Central memory CD8-positive, alpha-beta T cell (primary cell): ENCODE measurements at regions not wholly inside any gene's neighbourhood (a gene's known extent, or its start where the extent isn't known, plus 50 kb on each side); places are given as distances from the start of the nearest gene placed in this dataset.

Source experiments
- ATAC-seq: fragments of 150-1000 bp; cut with Tn5 transposase; replicated peaks from 2 replicates; pipeline ENCODE4 v1.10.0; 2022; ENCODE audit warnings: mild to moderate bottlenecking, moderate FRiP score, moderate number of reproducible peaks; ENCODE audit not compliant: poor library complexity, severe bottlenecking; ENCODE audit errors: extremely low read depth
- DNase-seq, 2 donors: peaks; one replicate each; pipeline ENCODE4 v3.0.0; 2021; ENCODE audit warnings: low spot score in 2 of 2
- H3K27ac Mint-ChIP-seq: one replicate; pipeline ENCODE4 v1.8.0; 2022; ENCODE audit warnings: low read depth, mild to moderate bottlenecking, moderate library complexity, mixed read lengths
- H3K27me3 Mint-ChIP-seq: one replicate; pipeline ENCODE4 v1.8.0; 2022; ENCODE audit warnings: mixed read lengths
- H3K36me3 Mint-ChIP-seq: one replicate; pipeline ENCODE4 v1.8.0; 2022; ENCODE audit warnings: mild to moderate bottlenecking, moderate library complexity, mixed read lengths; ENCODE audit not compliant: insufficient read depth
- H3K4me1 Mint-ChIP-seq: one replicate; pipeline ENCODE4 v1.8.0; 2022; ENCODE audit warnings: mixed read lengths
- H3K4me3 Mint-ChIP-seq: one replicate; pipeline ENCODE4 v1.8.0; 2022; ENCODE audit warnings: mild to moderate bottlenecking, moderate library complexity, mixed read lengths
- H3K9me3 Mint-ChIP-seq: one replicate; pipeline ENCODE4 v1.8.0; 2022; ENCODE audit warnings: mixed read lengths

GRCh38 chr1:209040351-209040750 lies 543.2 kb upstream of the CAMK1G start:
- Mint-ChIP-seq H3K4me1 (no peaks in the 10 kb centered on the region), H3K27me3 (peaks cover 11% of the 10 kb centered on the region), H3K27ac (no peak overlapping the region), H3K9me3 (no peaks in the 10 kb centered on the region), H3K36me3 (no peaks in the 10 kb centered on the region), H3K4me3 (no peak overlapping the region)
- DNase-seq (no peak), ATAC-seq (no peak)

- Mint-ChIP-seq H3K36me3 (no peaks in the 10 kb centered on the region), H3K27ac (no peak overlapping the region), H3K27me3 (peaks cover 11% of the 10 kb centered on the region), H3K4me1 (no peaks in the 10 kb centered on the region), H3K4me3 (no peak overlapping the region), H3K9me3 (no peaks in the 10 kb centered on the region)
- no peak for DNase-seq
- ATAC-seq, result no peak
Measured at GRCh38 chr1:209041927-209042326, 541.6 kb upstream of the CAMK1G start.

GRCh38 chr1:209042413-209042812 lies 541.1 kb upstream of the CAMK1G start:
- no peak for ATAC-seq
- Mint-ChIP-seq H3K4me3 (no peak overlapping the region), H3K36me3 (no peaks in the 10 kb centered on the region), H3K4me1 (no peaks in the 10 kb centered on the region), H3K27ac (no peak overlapping the region), H3K9me3 (no peaks in the 10 kb centered on the region), H3K27me3 (peaks cover 11% of the 10 kb centered on the region)
- no peak for DNase-seq

- no peaks in the 10 kb centered on the region for H3K9me3 Mint-ChIP-seq
- H3K4me3 Mint-ChIP-seq, result no peak overlapping the region
- H3K27me3 Mint-ChIP-seq, result peaks cover 29% of the 10 kb centered on the region
- no peak for ATAC-seq
- H3K36me3 Mint-ChIP-seq, result no peaks in the 10 kb centered on the region
- H3K4me1 Mint-ChIP-seq, result no peaks in the 10 kb centered on the region
- DNase-seq, result no peak
- no peak overlapping the region for H3K27ac Mint-ChIP-seq
Measured at GRCh38 chr1:209045331-209046057, 538.0 kb upstream of the CAMK1G start.

GRCh38 chr1:209046058-209046417 lies 537.5 kb upstream of the CAMK1G start:
- no peaks in the 10 kb centered on the region for H3K9me3 Mint-ChIP-seq
- peaks cover 35% of the 10 kb centered on the region for H3K27me3 Mint-ChIP-seq
- no peak overlapping the region for H3K4me3 Mint-ChIP-seq
- ATAC-seq, result no peak
- no peak overlapping the region for H3K27ac Mint-ChIP-seq
- H3K4me1 Mint-ChIP-seq, result no peaks in the 10 kb centered on the region
- no peak for DNase-seq
- H3K36me3 Mint-ChIP-seq, result no peaks in the 10 kb centered on the region

- Mint-ChIP-seq H3K27ac (no peak overlapping the region), H3K27me3 (peaks cover 38% of the 10 kb centered on the region), H3K9me3 (no peaks in the 10 kb centered on the region), H3K4me3 (no peak overlapping the region), H3K36me3 (no peaks in the 10 kb centered on the region), H3K4me1 (no peaks in the 10 kb centered on the region)
- ATAC-seq (no peak), DNase-seq (no peak)
Measured at GRCh38 chr1:209046935-209047334, 536.6 kb upstream of the CAMK1G start.

GRCh38 chr1:209048941-209049669 lies 534.4 kb upstream of the CAMK1G start:
- H3K4me3 Mint-ChIP-seq, result no peak overlapping the region
- H3K9me3 Mint-ChIP-seq, result peaks cover 7% of the 10 kb centered on the region
- no peaks in the 10 kb centered on the region for H3K36me3 Mint-ChIP-seq
- ATAC-seq, result no peak
- DNase-seq, result no peak
- no peak overlapping the region for H3K27ac Mint-ChIP-seq
- H3K4me1 Mint-ChIP-seq, result no peaks in the 10 kb centered on the region
- H3K27me3 Mint-ChIP-seq, result peaks cover 59% of the 10 kb centered on the region

GRCh38 chr1:209051570-209051969 lies 531.9 kb upstream of the CAMK1G start:
- H3K4me1 Mint-ChIP-seq, result no peaks in the 10 kb centered on the region
- H3K27ac Mint-ChIP-seq, result no peak overlapping the region
- ATAC-seq (no peak), DNase-seq (no peak)
- no peaks in the 10 kb centered on the region for H3K36me3 Mint-ChIP-seq
- peaks cover 54% of the 10 kb centered on the region for H3K27me3 Mint-ChIP-seq
- peaks cover 11% of the 10 kb centered on the region for H3K9me3 Mint-ChIP-seq
- no peak overlapping the region for H3K4me3 Mint-ChIP-seq

GRCh38 chr1:209053587-209053986 lies 529.9 kb upstream of the CAMK1G start:
- Mint-ChIP-seq H3K9me3 (peaks cover 11% of the 10 kb centered on the region), H3K27me3 (peaks cover 53% of the 10 kb centered on the region), H3K4me1 (no peaks in the 10 kb centered on the region), H3K27ac (no peak overlapping the region), H3K36me3 (no peaks in the 10 kb centered on the region), H3K4me3 (no peak overlapping the region)
- no peak for ATAC-seq
- no peak for DNase-seq

GRCh38 chr1:209057083-209057482 lies 526.4 kb upstream of the CAMK1G start:
- Mint-ChIP-seq H3K4me1 (no peaks in the 10 kb centered on the region), H3K4me3 (no peak overlapping the region), H3K36me3 (no peaks in the 10 kb centered on the region), H3K27ac (no peak overlapping the region), H3K27me3 (peaks cover 25% of the 10 kb centered on the region), H3K9me3 (peaks cover 11% of the 10 kb centered on the region)
- no peak for DNase-seq
- no peak for ATAC-seq

- peaks cover 17% of the 10 kb centered on the region for H3K27me3 Mint-ChIP-seq
- H3K4me3 Mint-ChIP-seq, result no peak overlapping the region
- ATAC-seq (no peak), DNase-seq (no peak)
- peaks cover 11% of the 10 kb centered on the region for H3K9me3 Mint-ChIP-seq
- H3K36me3 Mint-ChIP-seq, result no peaks in the 10 kb centered on the region
- H3K4me1 Mint-ChIP-seq, result no peaks in the 10 kb centered on the region
- H3K27ac Mint-ChIP-seq, result no peak overlapping the region
Measured at GRCh38 chr1:209057901-209058300, 525.6 kb upstream of the CAMK1G start.

GRCh38 chr1:209059376-209059775 lies 524.1 kb upstream of the CAMK1G start:
- peaks cover 2% of the 10 kb centered on the region for H3K9me3 Mint-ChIP-seq
- H3K4me1 Mint-ChIP-seq, result no peaks in the 10 kb centered on the region
- no peak overlapping the region for H3K27ac Mint-ChIP-seq
- no peaks in the 10 kb centered on the region for H3K36me3 Mint-ChIP-seq
- DNase-seq (no peak), ATAC-seq (no peak)
- H3K27me3 Mint-ChIP-seq, result peaks cover 2% of the 10 kb centered on the region
- no peak overlapping the region for H3K4me3 Mint-ChIP-seq

GRCh38 chr1:209059981-209060380 lies 523.5 kb upstream of the CAMK1G start:
- no peaks in the 10 kb centered on the region for H3K9me3 Mint-ChIP-seq

More at GRCh38 chr1:209059981-209060380, 523.5 kb upstream of the CAMK1G start:
- no peak for ATAC-seq
- no peaks in the 10 kb centered on the region for H3K4me1 Mint-ChIP-seq
- DNase-seq, result no peak
- H3K4me3 Mint-ChIP-seq, result no peak overlapping the region
- H3K27ac Mint-ChIP-seq, result no peak overlapping the region
- H3K36me3 Mint-ChIP-seq, result no peaks in the 10 kb centered on the region
- H3K27me3 Mint-ChIP-seq, result no peaks in the 10 kb centered on the region
